Calu3 (cell line): ENCODE measurements at regions not wholly inside any gene's neighbourhood (a gene's known extent, or its start where the extent isn't known, plus 50 kb on each side); places are given as distances from the start of the nearest gene placed in this dataset.

Experiments used
- BruUV-seq: library from RNA; stranded (reverse); fragments of 400-500 nt; replicated peaks from 2 replicates; lab custom pipeline; 2021; lab: Mats Ljungman, UMichigan
- CTCF ChIA-PET: fragments of 300-600 bp; sonication (Branson Sonifier 250); formaldehyde crosslinking; loops from one replicate; lab custom pipeline; 2022; ENCODE audit warnings: antibody characterized with exemption; lab: Charles Lee
- DNase-seq: peaks from one replicate; pipeline ENCODE4 v3.0.0; 2022
- H3K27ac Mint-ChIP-seq: one replicate; pipeline ENCODE4 v1.8.0; 2022; ENCODE audit warnings: mixed read lengths; ENCODE audit not compliant: unreplicated experiment
- H3K27me3 Mint-ChIP-seq: one replicate; pipeline ENCODE4 v1.8.0; 2022; ENCODE audit warnings: mixed read lengths; ENCODE audit not compliant: unreplicated experiment
- H3K36me3 Mint-ChIP-seq: one replicate; pipeline ENCODE4 v1.8.0; 2022; ENCODE audit warnings: mild to moderate bottlenecking, moderate library complexity, mixed read lengths; ENCODE audit not compliant: insufficient read depth, unreplicated experiment
- H3K4me1 Mint-ChIP-seq: one replicate; pipeline ENCODE4 v1.8.0; 2022; ENCODE audit warnings: mild to moderate bottlenecking, low read depth, mixed read lengths; ENCODE audit not compliant: unreplicated experiment
- H3K4me3 Mint-ChIP-seq: one replicate; pipeline ENCODE4 v1.8.0; 2022; ENCODE audit warnings: mild to moderate bottlenecking, low read depth, moderate library complexity, mixed read lengths; ENCODE audit not compliant: unreplicated experiment
- H3K9me3 Mint-ChIP-seq: one replicate; pipeline ENCODE4 v1.8.0; 2022; ENCODE audit warnings: low read depth, mixed read lengths; ENCODE audit not compliant: unreplicated experiment
- intact Hi-C: fragments of 100-400 bp; cut with micrococcal nuclease; formaldehyde crosslinking; loops from one replicate; pipeline ENCODE4 v1.10.0; 2022; ENCODE audit not compliant: unreplicated experiment
- TF ChIP-seq, protein P1 (sequence below): fragments of 200-600 bp; IDR thresholded peaks from one replicate; pipeline ENCODE4 v1.8.0; 2022; ENCODE audit warnings: antibody characterized with exemption; ENCODE audit not compliant: unreplicated experiment

DNA sequence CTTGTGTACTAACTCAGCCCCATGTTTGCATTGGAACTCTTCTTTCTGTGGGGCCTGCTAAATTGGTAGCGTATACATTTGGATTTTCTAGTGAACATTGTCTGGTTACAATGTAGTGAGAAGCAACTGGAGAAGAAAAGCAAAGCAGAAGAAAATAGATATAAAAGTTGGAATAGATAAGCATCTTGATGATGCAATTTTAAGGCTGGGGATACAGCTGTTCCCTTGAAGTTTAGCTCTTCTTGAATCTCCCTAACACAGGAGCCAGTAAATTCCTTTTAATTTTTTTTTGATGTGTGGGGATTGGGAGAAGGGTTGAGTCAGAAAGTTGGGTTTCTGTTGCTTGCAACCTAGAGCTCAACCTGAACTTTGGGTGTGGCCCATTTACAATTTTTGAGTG is 308.1 kb downstream of the STIM2 start:
- intact Hi-C loops: no loop called here
- no peaks in the 10 kb centered on the region for H3K27me3 Mint-ChIP-seq
- no peak overlapping the region for H3K27ac Mint-ChIP-seq
- TF ChIP-seq, protein P1, sequence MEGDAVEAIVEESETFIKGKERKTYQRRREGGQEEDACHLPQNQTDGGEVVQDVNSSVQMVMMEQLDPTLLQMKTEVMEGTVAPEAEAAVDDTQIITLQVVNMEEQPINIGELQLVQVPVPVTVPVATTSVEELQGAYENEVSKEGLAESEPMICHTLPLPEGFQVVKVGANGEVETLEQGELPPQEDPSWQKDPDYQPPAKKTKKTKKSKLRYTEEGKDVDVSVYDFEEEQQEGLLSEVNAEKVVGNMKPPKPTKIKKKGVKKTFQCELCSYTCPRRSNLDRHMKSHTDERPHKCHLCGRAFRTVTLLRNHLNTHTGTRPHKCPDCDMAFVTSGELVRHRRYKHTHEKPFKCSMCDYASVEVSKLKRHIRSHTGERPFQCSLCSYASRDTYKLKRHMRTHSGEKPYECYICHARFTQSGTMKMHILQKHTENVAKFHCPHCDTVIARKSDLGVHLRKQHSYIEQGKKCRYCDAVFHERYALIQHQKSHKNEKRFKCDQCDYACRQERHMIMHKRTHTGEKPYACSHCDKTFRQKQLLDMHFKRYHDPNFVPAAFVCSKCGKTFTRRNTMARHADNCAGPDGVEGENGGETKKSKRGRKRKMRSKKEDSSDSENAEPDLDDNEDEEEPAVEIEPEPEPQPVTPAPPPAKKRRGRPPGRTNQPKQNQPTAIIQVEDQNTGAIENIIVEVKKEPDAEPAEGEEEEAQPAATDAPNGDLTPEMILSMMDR: no peak
- BruUV-seq: no TSS peak
- CTCF ChIA-PET: no interaction called here
- peaks cover 12% of the 10 kb centered on the region for H3K4me1 Mint-ChIP-seq
- no peaks in the 10 kb centered on the region for H3K36me3 Mint-ChIP-seq
- no peak overlapping the region for H3K4me3 Mint-ChIP-seq
- no peak for DNase-seq
- no peaks in the 10 kb centered on the region for H3K9me3 Mint-ChIP-seq

DNA sequence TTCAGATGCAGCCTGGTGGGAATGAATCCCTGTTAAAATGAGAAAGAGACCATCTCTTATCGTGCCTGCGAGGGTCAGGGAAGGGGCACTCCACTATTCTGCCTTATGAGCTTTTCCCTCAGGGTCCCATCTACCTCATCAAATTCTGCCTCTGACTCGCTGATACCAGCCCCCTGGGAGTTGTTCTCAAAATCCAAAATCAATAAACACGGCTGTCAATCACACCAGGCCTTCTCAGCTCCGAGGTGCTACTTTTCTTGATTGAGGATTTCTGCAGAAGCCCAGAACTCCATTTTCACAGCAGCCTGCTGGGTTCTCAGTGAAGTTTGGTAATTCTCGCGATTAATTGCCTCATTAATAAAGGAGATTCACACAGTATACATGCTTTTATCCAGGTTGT is 312.6 kb downstream of the STIM2 start:
- BruUV-seq: no TSS peak
- H3K4me3 Mint-ChIP-seq: no peak overlapping the region
- H3K36me3 Mint-ChIP-seq: no peaks in the 10 kb centered on the region
- no peak overlapping the region for H3K27ac Mint-ChIP-seq
- H3K27me3 Mint-ChIP-seq: no peaks in the 10 kb centered on the region
- DNase-seq: no peak
- H3K4me1 Mint-ChIP-seq: peaks cover 15% of the 10 kb centered on the region
- CTCF ChIA-PET: no interaction called here
- peaks cover 3% of the 10 kb centered on the region for H3K9me3 Mint-ChIP-seq
- intact Hi-C loops: no loop called here
- TF ChIP-seq, protein P1: no peak

DNA sequence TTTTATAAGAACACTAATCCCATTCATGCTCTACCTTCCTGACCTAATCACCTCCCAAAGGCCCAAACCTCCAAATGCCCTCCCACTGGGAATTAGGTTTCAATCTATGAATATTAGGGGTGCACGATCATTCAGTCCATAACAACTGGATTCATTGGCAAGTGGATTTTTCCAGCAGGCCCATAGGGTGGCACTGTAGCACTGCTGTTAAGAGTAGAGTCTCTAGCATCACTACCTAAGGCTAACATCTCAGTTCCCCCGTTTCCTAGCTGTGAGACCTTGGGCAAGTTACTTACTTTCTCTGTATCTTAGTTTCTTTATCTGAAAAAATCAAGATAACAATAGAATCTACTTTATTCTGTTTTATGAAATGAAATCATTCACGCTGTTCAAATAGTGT is 315.8 kb downstream of the STIM2 start:
- intact Hi-C loops: loop anchor here (1.0 to 2.0 kb wide), 3 partner anchors 80 to 142 kb away; no protein-coding TSS in a partner anchor

DNA sequence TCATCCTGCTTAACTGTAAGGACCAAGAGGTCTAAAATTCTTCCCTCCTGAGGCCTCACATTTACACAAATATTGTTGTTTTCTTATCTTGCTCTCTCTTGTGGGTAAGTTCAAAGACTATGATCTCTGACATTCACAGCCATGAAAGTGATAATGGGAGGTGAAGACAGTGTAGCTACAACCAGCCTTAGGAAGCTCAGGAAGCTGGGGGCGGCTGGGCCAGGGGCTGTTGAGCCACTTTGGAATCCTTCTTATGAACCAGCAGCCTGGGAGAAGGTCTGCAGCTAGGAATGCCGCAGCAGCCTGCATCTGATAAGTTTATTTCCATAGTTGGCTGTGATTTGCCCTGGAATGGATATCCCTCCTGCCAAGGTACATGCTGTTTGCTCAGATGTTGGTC is 316.2 kb downstream of the STIM2 start:
- no peak for DNase-seq
- CTCF ChIA-PET: interaction anchor here (0.6 to 1.0 kb wide), 2 partner anchors 140 to 142 kb away, joined by 6 to 11 read pairs; no protein-coding TSS in a partner anchor
- TF ChIP-seq, protein P1: no peak
- Mint-ChIP-seq H3K4me3 (no peak overlapping the region), H3K36me3 (no peaks in the 10 kb centered on the region), H3K27ac (peak overlapping the region; percentile 27), H3K4me1 (peaks cover 15% of the 10 kb centered on the region), H3K27me3 (no peaks in the 10 kb centered on the region), H3K9me3 (peaks cover 3% of the 10 kb centered on the region)
- no TSS peak for BruUV-seq
- intact Hi-C loops: loop anchor here (1.0 to 2.0 kb wide), 3 partner anchors 81 to 141 kb away; no protein-coding TSS in a partner anchor

More for the DNA sequence above, 315.8 kb downstream of the STIM2 start:
- no peaks in the 10 kb centered on the region for H3K27me3 Mint-ChIP-seq
- no peak overlapping the region for H3K27ac Mint-ChIP-seq
- H3K4me1 Mint-ChIP-seq: peaks cover 15% of the 10 kb centered on the region
- peaks cover 3% of the 10 kb centered on the region for H3K9me3 Mint-ChIP-seq
- no peak overlapping the region for H3K4me3 Mint-ChIP-seq
- TF ChIP-seq, protein P1: no peak
- CTCF ChIA-PET: interaction anchor here (0.6 to 1.0 kb wide), 2 partner anchors 140 to 142 kb away, joined by 6 to 11 read pairs; no protein-coding TSS in a partner anchor
- peak; percentile 53 for DNase-seq
- no peaks in the 10 kb centered on the region for H3K36me3 Mint-ChIP-seq
- no TSS peak for BruUV-seq
